Stimulated activated naive CD8-positive, alpha-beta T cell treated with anti-CD3 and anti-CD28 coated beads, Interleukin-15, amount 100 ng/mL, for 72 hours (primary cell): ENCODE measurements at regions not wholly inside any gene's neighbourhood (a gene's known extent, or its start where the extent isn't known, plus 50 kb on each side); places are given as distances from the start of the nearest gene placed in this dataset.

ENCODE experiments used
- ATAC-seq: fragments of 150-1000 bp; cut with Tn5 transposase; 2 replicates; pipeline ENCODE4 v1.10.0; 2021; ENCODE audit warnings: mild to moderate bottlenecking, moderate library complexity
- DNase-seq, 2 donors: peaks; one replicate each; pipeline ENCODE4 v3.0.0; 2021 to 2022
- H3K27ac Mint-ChIP-seq, 2 donors: one replicate each; pipeline ENCODE4 v1.8.0; 2022; ENCODE audit warnings: mild to moderate bottlenecking in 2 of 2, mixed read lengths in 2 of 2, moderate library complexity in 2 of 2
- H3K27me3 Mint-ChIP-seq: one replicate; pipeline ENCODE4 v1.8.0; 2022; ENCODE audit warnings: mixed read lengths
- H3K4me1 Mint-ChIP-seq: one replicate; pipeline ENCODE4 v1.8.0; 2022; ENCODE audit warnings: mild to moderate bottlenecking, mixed read lengths
- H3K4me3 Mint-ChIP-seq, 2 donors: one replicate each; pipeline ENCODE4 v1.8.0; 2022; ENCODE audit warnings: mild to moderate bottlenecking in 2 of 2, mixed read lengths in 2 of 2, moderate library complexity in 1 of 2
- H3K9me3 Mint-ChIP-seq, 2 donors: one replicate each; pipeline ENCODE4 v1.8.0; 2022; ENCODE audit warnings: mixed read lengths in 2 of 2

- DNase-seq = no peak
- no peaks in the 10 kb centered on the region for H3K27me3 Mint-ChIP-seq
- no peak overlapping the region for H3K4me3 Mint-ChIP-seq
- no peak overlapping the region for H3K27ac Mint-ChIP-seq
- no peaks in the 10 kb centered on the region for H3K9me3 Mint-ChIP-seq
- ATAC-seq = no peak
- no peaks in the 10 kb centered on the region for H3K4me1 Mint-ChIP-seq
Observed at GRCh38 chr20:55576981-55577380, 428.3 kb downstream of the CBLN4 start.

- peaks cover 0 to under 1% of the 10 kb centered on the region in 2 donors for H3K9me3 Mint-ChIP-seq
- H3K4me3 Mint-ChIP-seq = no peak overlapping the region
- no peaks in the 10 kb centered on the region for H3K27me3 Mint-ChIP-seq
Observed at GRCh38 chr20:55569084-55569483, 436.2 kb downstream of the CBLN4 start.

GRCh38 chr20:55567826-55568225 is 437.5 kb downstream of the CBLN4 start:
- ATAC-seq (no peak), DNase-seq (no peak)
- H3K4me1 Mint-ChIP-seq = no peaks in the 10 kb centered on the region
- H3K27me3 Mint-ChIP-seq = no peaks in the 10 kb centered on the region
- H3K27ac Mint-ChIP-seq = no peak overlapping the region
- H3K4me3 Mint-ChIP-seq = no peak overlapping the region
- peaks cover 0 to 8% of the 10 kb centered on the region in 2 donors for H3K9me3 Mint-ChIP-seq

More at GRCh38 chr20:55569084-55569483, 436.2 kb downstream of the CBLN4 start:
- ATAC-seq (no peak), DNase-seq (no peak)
- H3K27ac Mint-ChIP-seq = no peak overlapping the region
- H3K4me1 Mint-ChIP-seq = no peaks in the 10 kb centered on the region

- Mint-ChIP-seq H3K4me3 (no peak overlapping the region), H3K27ac (no peak overlapping the region), H3K9me3 (peaks cover 0 to 8% of the 10 kb centered on the region in 2 donors), H3K27me3 (no peaks in the 10 kb centered on the region), H3K4me1 (no peaks in the 10 kb centered on the region)
- no peak for ATAC-seq
- no peak for DNase-seq
Observed at GRCh38 chr20:55565096-55565773, 440.1 kb downstream of the CBLN4 start.

- no peaks in the 10 kb centered on the region for H3K4me1 Mint-ChIP-seq
- ATAC-seq (no peak), DNase-seq (no peak)
- H3K4me3 Mint-ChIP-seq = no peak overlapping the region
- H3K27ac Mint-ChIP-seq = no peak overlapping the region
- H3K9me3 Mint-ChIP-seq = peaks cover 9 to 16% of the 10 kb centered on the region in 2 donors
- no peaks in the 10 kb centered on the region for H3K27me3 Mint-ChIP-seq
Observed at GRCh38 chr20:55561259-55561658, 444.1 kb downstream of the CBLN4 start.

GRCh38 chr20:55557191-55557590 is 448.1 kb downstream of the CBLN4 start:
- H3K27ac Mint-ChIP-seq = no peak overlapping the region
- ATAC-seq = no peak
- H3K4me3 Mint-ChIP-seq = no peak overlapping the region
- no peaks in the 10 kb centered on the region for H3K4me1 Mint-ChIP-seq
- peaks cover 8 to 14% of the 10 kb centered on the region in 2 donors for H3K9me3 Mint-ChIP-seq
- no peaks in the 10 kb centered on the region for H3K27me3 Mint-ChIP-seq
- no peak for DNase-seq

GRCh38 chr20:55555075-55555650 is 450.2 kb downstream of the CBLN4 start:
- H3K9me3 Mint-ChIP-seq = peaks cover 14 to 15% of the 10 kb centered on the region in 2 donors
- H3K27me3 Mint-ChIP-seq = no peaks in the 10 kb centered on the region
- DNase-seq (no peak), ATAC-seq (no peak)
- no peaks in the 10 kb centered on the region for H3K4me1 Mint-ChIP-seq
- no peak overlapping the region for H3K4me3 Mint-ChIP-seq
- no peak overlapping the region for H3K27ac Mint-ChIP-seq

GRCh38 chr20:55544638-55545037 is 460.7 kb downstream of the CBLN4 start:
- Mint-ChIP-seq H3K9me3 (peaks cover 0 to 5% of the 10 kb centered on the region in 2 donors), H3K27ac (no peak overlapping the region), H3K4me3 (no peak overlapping the region), H3K27me3 (no peaks in the 10 kb centered on the region), H3K4me1 (no peaks in the 10 kb centered on the region)
- no peak for DNase-seq
- no peak for ATAC-seq

- peaks cover 0 to 5% of the 10 kb centered on the region in 2 donors for H3K9me3 Mint-ChIP-seq
- DNase-seq = no peak
Observed at GRCh38 chr20:55540486-55540885, 464.8 kb downstream of the CBLN4 start.

GRCh38 chr20:55540013-55540412 is 465.3 kb downstream of the CBLN4 start:
- Mint-ChIP-seq H3K27ac (no peak overlapping the region), H3K9me3 (peaks cover 0 to 5% of the 10 kb centered on the region in 2 donors), H3K4me3 (no peak overlapping the region), H3K4me1 (no peaks in the 10 kb centered on the region), H3K27me3 (no peaks in the 10 kb centered on the region)
- DNase-seq (no peak), ATAC-seq (no peak)

More at GRCh38 chr20:55540486-55540885, 464.8 kb downstream of the CBLN4 start:
- no peaks in the 10 kb centered on the region for H3K27me3 Mint-ChIP-seq
- H3K4me3 Mint-ChIP-seq = no peak overlapping the region
- ATAC-seq = no peak
- no peaks in the 10 kb centered on the region for H3K4me1 Mint-ChIP-seq
- H3K27ac Mint-ChIP-seq = no peak overlapping the region

- Mint-ChIP-seq H3K27ac (no peak overlapping the region), H3K27me3 (no peaks in the 10 kb centered on the region), H3K4me1 (no peaks in the 10 kb centered on the region), H3K4me3 (no peak overlapping the region), H3K9me3 (peaks cover 0 to 5% of the 10 kb centered on the region in 2 donors)
- DNase-seq (no peak), ATAC-seq (no peak)
Observed at GRCh38 chr20:55538261-55538908, 466.9 kb downstream of the CBLN4 start.

GRCh38 chr20:55535366-55535765 is 470.0 kb downstream of the CBLN4 start:
- Mint-ChIP-seq H3K27me3 (no peaks in the 10 kb centered on the region), H3K4me1 (no peaks in the 10 kb centered on the region), H3K4me3 (no peak overlapping the region), H3K9me3 (peaks cover 0 to 5% of the 10 kb centered on the region in 2 donors), H3K27ac (peak overlapping the region in 1 of 2 donors; percentile 14)
- no peak for ATAC-seq
- no peak for DNase-seq

- ATAC-seq = no peak
- Mint-ChIP-seq H3K27me3 (no peaks in the 10 kb centered on the region), H3K27ac (no peak overlapping the region), H3K4me3 (no peak overlapping the region), H3K4me1 (no peaks in the 10 kb centered on the region), H3K9me3 (peaks cover 2 to 3% of the 10 kb centered on the region in 2 donors)
- DNase-seq = no peak
Observed at GRCh38 chr20:55533632-55534031, 471.7 kb downstream of the CBLN4 start.

GRCh38 chr20:55530763-55531162 is 474.6 kb downstream of the CBLN4 start:
- Mint-ChIP-seq H3K27me3 (no peaks in the 10 kb centered on the region), H3K27ac (no peak overlapping the region), H3K4me1 (no peaks in the 10 kb centered on the region), H3K9me3 (peaks cover 5 to 14% of the 10 kb centered on the region in 2 donors), H3K4me3 (no peak overlapping the region)
- DNase-seq = no peak
- no peak for ATAC-seq

- Mint-ChIP-seq H3K27ac (no peak overlapping the region), H3K4me1 (no peaks in the 10 kb centered on the region), H3K27me3 (no peaks in the 10 kb centered on the region), H3K9me3 (peaks cover 5 to 14% of the 10 kb centered on the region in 2 donors), H3K4me3 (no peak overlapping the region)
- no peak for ATAC-seq
- DNase-seq = no peak
Observed at GRCh38 chr20:55528482-55528881, 476.8 kb downstream of the CBLN4 start.

GRCh38 chr20:55522296-55522815 is 483.0 kb downstream of the CBLN4 start:
- DNase-seq = no peak
- no peak overlapping the region for H3K4me3 Mint-ChIP-seq
- peaks cover 8 to 17% of the 10 kb centered on the region in 2 donors for H3K9me3 Mint-ChIP-seq
- no peaks in the 10 kb centered on the region for H3K27me3 Mint-ChIP-seq
- no peak for ATAC-seq
- no peak overlapping the region for H3K27ac Mint-ChIP-seq
- no peaks in the 10 kb centered on the region for H3K4me1 Mint-ChIP-seq
